OCI-LY1 (cell line): ENCODE measurements at regions not wholly inside any gene's neighbourhood (a gene's known extent, or its start where the extent isn't known, plus 50 kb on each side); places are given as distances from the start of the nearest gene placed in this dataset.

Source experiments
- H2AFZ ChIP-seq: fragments of 200-600 bp; sonication (generic), shearing (Covaris generic); 2 replicates; pipeline ENCODE4 v1.6.0; 2014; ENCODE audit warnings: antibody characterized with exemption, mild to moderate bottlenecking, low read length
- H3F3A ChIP-seq: fragments of 200-600 bp; sonication (generic), shearing (Covaris generic); 2 replicates; pipeline ENCODE4 v1.6.0; 2014; ENCODE audit warnings: mild to moderate bottlenecking, antibody characterized with exemption, low read length, moderate library complexity; ENCODE audit not compliant: insufficient read depth
- H3K27ac ChIP-seq: fragments of 200-600 bp; sonication (generic); 2 replicates; pipeline ENCODE4 v1.5.1; 2014; ENCODE audit warnings: low read length, mixed run types, mild to moderate bottlenecking, low read depth; ENCODE audit not compliant: poor library complexity, severe bottlenecking
- H3K27me3 ChIP-seq: fragments of 200-600 bp; sonication (generic); 2 replicates; pipeline ENCODE4 v1.6.0; 2014; ENCODE audit warnings: antibody characterized with exemption, mild to moderate bottlenecking, low read length, moderate library complexity; ENCODE audit not compliant: insufficient read depth
- H3K36me3 ChIP-seq: fragments of 200-600 bp; sonication (generic); 2 replicates; pipeline ENCODE4 v1.6.1; 2014; ENCODE audit warnings: mild to moderate bottlenecking, antibody characterized with exemption, low read length, moderate library complexity, mixed read lengths; ENCODE audit not compliant: insufficient read depth
- H3K4me1 ChIP-seq: fragments of 200-600 bp; sonication (generic); 2 replicates; pipeline ENCODE4 v1.5.1; 2014; ENCODE audit warnings: mild to moderate bottlenecking, low read length, moderate library complexity; ENCODE audit not compliant: insufficient read depth, severe bottlenecking
- H3K4me2 ChIP-seq: fragments of 200-600 bp; sonication (generic), shearing (Covaris generic); 2 replicates; pipeline ENCODE4 v1.6.1; 2014; ENCODE audit warnings: low read length
- H3K4me3 ChIP-seq: fragments of 200-600 bp; sonication (generic); 2 replicates; pipeline ENCODE4 v1.5.1; 2014; ENCODE audit warnings: low read length, low read depth, mild to moderate bottlenecking, mixed read lengths; ENCODE audit not compliant: poor library complexity, severe bottlenecking
- H3K79me2 ChIP-seq: fragments of 200-600 bp; shearing (Covaris generic); 2 replicates; pipeline ENCODE4 v1.6.1; 2016; ENCODE audit warnings: mixed run types, low read length, mixed read lengths; ENCODE audit not compliant: insufficient read depth
- H3K9ac ChIP-seq: fragments of 200-600 bp; sonication (generic), shearing (Covaris generic); 2 replicates; pipeline ENCODE4 v1.6.1; 2014; ENCODE audit warnings: mild to moderate bottlenecking, low read length, mixed read lengths
- H3K9me2 ChIP-seq: fragments of 200-600 bp; sonication (generic), shearing (Covaris generic); 2 replicates; pipeline ENCODE4 v1.6.1; 2014; ENCODE audit warnings: low read depth, mild to moderate bottlenecking, low read length, mixed read lengths
- H3K9me3 ChIP-seq: fragments of 200-600 bp; shearing (Covaris generic); 2 replicates; pipeline ENCODE4 v1.6.1; 2014; ENCODE audit warnings: low read length, mixed read lengths
- H4K20me1 ChIP-seq: fragments of 200-600 bp; sonication (generic), shearing (Covaris generic); 2 replicates; pipeline ENCODE4 v1.6.0; 2016; ENCODE audit warnings: mild to moderate bottlenecking, low read length; ENCODE audit not compliant: insufficient read depth
- EZH2 ChIP-seq: fragments of 200-600 bp; sonication (generic), shearing (Covaris generic); IDR thresholded peaks from 2 replicates; pipeline ENCODE4 v1.8.0; 2017; ENCODE audit warnings: borderline replicate concordance, mixed run types, mild to moderate bottlenecking, antibody characterized with exemption, low read length, moderate library complexity, mixed read lengths
- TF ChIP-seq, protein P1 (sequence below): fragments of 200-600 bp; sonication (generic), shearing (Covaris generic); IDR thresholded peaks from 2 replicates; pipeline ENCODE4 v1.5.1; 2017; ENCODE audit warnings: mild to moderate bottlenecking, antibody characterized with exemption, low read length, moderate library complexity, mixed read lengths

GRCh38 chr2:8437228-8437948, 244.5 kb upstream of the ID2 start:
- Histone ChIP-seq H3K9me3 (no peaks in the 10 kb centered on the region), H4K20me1 (no peaks in the 10 kb centered on the region), H3K9me2 (no peaks in the 10 kb centered on the region), H3K79me2 (no peaks in the 10 kb centered on the region), H3K4me3 (no peak overlapping the region), H3F3A (no peaks in the 10 kb centered on the region), H3K27ac (no peak overlapping the region), H3K9ac (no peak overlapping the region), H3K36me3 (peaks cover 22% of the 10 kb centered on the region; the same call in 1 of the 2 replicates), H3K4me1 (peaks cover 44% of the 10 kb centered on the region), H3K4me2 (no peak overlapping the region), H2AFZ (no peak overlapping the region), H3K27me3 (no peaks in the 10 kb centered on the region)
- TF ChIP-seq EZH2 = no peak
- TF ChIP-seq, protein P1, sequence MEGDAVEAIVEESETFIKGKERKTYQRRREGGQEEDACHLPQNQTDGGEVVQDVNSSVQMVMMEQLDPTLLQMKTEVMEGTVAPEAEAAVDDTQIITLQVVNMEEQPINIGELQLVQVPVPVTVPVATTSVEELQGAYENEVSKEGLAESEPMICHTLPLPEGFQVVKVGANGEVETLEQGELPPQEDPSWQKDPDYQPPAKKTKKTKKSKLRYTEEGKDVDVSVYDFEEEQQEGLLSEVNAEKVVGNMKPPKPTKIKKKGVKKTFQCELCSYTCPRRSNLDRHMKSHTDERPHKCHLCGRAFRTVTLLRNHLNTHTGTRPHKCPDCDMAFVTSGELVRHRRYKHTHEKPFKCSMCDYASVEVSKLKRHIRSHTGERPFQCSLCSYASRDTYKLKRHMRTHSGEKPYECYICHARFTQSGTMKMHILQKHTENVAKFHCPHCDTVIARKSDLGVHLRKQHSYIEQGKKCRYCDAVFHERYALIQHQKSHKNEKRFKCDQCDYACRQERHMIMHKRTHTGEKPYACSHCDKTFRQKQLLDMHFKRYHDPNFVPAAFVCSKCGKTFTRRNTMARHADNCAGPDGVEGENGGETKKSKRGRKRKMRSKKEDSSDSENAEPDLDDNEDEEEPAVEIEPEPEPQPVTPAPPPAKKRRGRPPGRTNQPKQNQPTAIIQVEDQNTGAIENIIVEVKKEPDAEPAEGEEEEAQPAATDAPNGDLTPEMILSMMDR = no peak

DNA sequence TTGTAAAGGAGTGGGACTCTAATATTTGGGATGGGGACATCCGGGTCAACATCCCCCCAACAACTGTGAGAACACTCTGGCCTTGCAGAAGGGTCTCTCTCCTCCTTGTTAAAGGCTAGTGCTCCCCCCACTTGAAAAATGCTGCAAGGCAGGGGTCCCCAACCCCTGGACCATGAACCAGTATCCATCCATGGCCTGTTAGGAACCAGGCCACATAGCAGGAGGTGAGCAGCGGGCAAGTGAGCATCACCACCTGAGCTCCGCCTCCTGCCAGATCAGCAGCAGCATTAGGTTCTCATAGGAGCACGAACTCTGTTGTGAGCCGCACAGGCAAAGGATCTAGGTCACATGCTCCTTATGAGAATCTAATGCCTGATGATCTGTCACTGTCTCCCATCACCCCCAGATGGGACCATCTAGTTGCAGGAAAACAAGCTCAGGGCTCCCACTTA, 243.9 kb upstream of the ID2 start:
- H3K4me2 ChIP-seq = no peak overlapping the region
- no peaks in the 10 kb centered on the region for H3K79me2 ChIP-seq
- H3K27ac ChIP-seq = no peak overlapping the region
- H3F3A ChIP-seq = no peaks in the 10 kb centered on the region
- H3K9ac ChIP-seq = no peak overlapping the region
- no peaks in the 10 kb centered on the region for H4K20me1 ChIP-seq
- H3K27me3 ChIP-seq = no peaks in the 10 kb centered on the region
- H3K9me3 ChIP-seq = no peaks in the 10 kb centered on the region
- no peak overlapping the region for H3K4me3 ChIP-seq
- no peak overlapping the region for H2AFZ ChIP-seq
- no peaks in the 10 kb centered on the region for H3K9me2 ChIP-seq
- H3K4me1 ChIP-seq = peaks cover 46% of the 10 kb centered on the region
- H3K36me3 ChIP-seq = peaks cover 22% of the 10 kb centered on the region; the same call in 1 of the 2 replicates
- TF ChIP-seq, protein P1 = no peak
- no peak for TF ChIP-seq EZH2

GRCh38 chr2:8438476-8438875, 243.4 kb upstream of the ID2 start:
- Histone ChIP-seq H3K9me2 (no peaks in the 10 kb centered on the region), H3K36me3 (peaks cover 22% of the 10 kb centered on the region; the same call in 1 of the 2 replicates), H3K9me3 (no peaks in the 10 kb centered on the region), H3K79me2 (no peaks in the 10 kb centered on the region), H3K4me3 (no peak overlapping the region), H3K27ac (no peak overlapping the region), H3F3A (no peaks in the 10 kb centered on the region), H2AFZ (no peak overlapping the region), H3K4me1 (peaks cover 45% of the 10 kb centered on the region), H3K9ac (no peak overlapping the region), H3K27me3 (no peaks in the 10 kb centered on the region), H3K4me2 (no peak overlapping the region), H4K20me1 (no peaks in the 10 kb centered on the region)
- no peak for TF ChIP-seq EZH2
- TF ChIP-seq, protein P1 = no peak
